GM12878 (cell line): ENCODE measurements at regions not wholly inside any gene's neighbourhood (a gene's known extent, or its start where the extent isn't known, plus 50 kb on each side); places are given as distances from the start of the nearest gene placed in this dataset.
"Not testable (repeated sequence)": the region's sequence is repeated elsewhere in the genome, so short reads cannot be mapped to it uniquely, and the experiment has no call there.

Source experiments
- CTCF ChIP-seq, 3 experiments: IDR thresholded peaks in 2 of 3; conservative IDR thresholded peaks in 1 of 3; 2 replicates each; pipeline ENCODE4 v1.5.1; 2011; ENCODE audit warnings: low read depth in 3 of 3, low read length in 3 of 3, mild to moderate bottlenecking in 3 of 3, control low read depth in 2 of 3, moderate library complexity in 2 of 3, inconsistent platforms in 1 of 3, mixed read lengths in 1 of 3; ENCODE audit not compliant: control insufficient read depth in 2 of 3, insufficient read depth in 1 of 3; ENCODE audit errors: extremely low read depth in 1 of 3
- GABPA ChIP-seq: IDR thresholded peaks from 2 replicates; pipeline ENCODE4 v1.6.1; 2014; ENCODE audit warnings: antibody characterized with exemption, low read depth, mild to moderate bottlenecking, inconsistent platforms
- NR2C2 ChIP-seq: IDR thresholded peaks from 2 replicates; pipeline ENCODE4 v1.6.1; 2011; ENCODE audit warnings: borderline replicate concordance, low read depth; ENCODE audit not compliant: control insufficient read depth, insufficient read length
- PML ChIP-seq: IDR thresholded peaks from 2 replicates; pipeline ENCODE4 v1.6.1; 2012; ENCODE audit warnings: low read length, inconsistent platforms
- POLR2A ChIP-seq: IDR thresholded peaks from 2 replicates; pipeline ENCODE4 v1.6.1; 2011; ENCODE audit warnings: low read depth, mild to moderate bottlenecking, low read length
- POLR2AphosphoS5 ChIP-seq: IDR thresholded peaks from 2 replicates; pipeline ENCODE4 v1.6.1; 2011; ENCODE audit warnings: mild to moderate bottlenecking, low read length, inconsistent platforms
- SMAD5 ChIP-seq: IDR thresholded peaks from 2 replicates; pipeline ENCODE4 v1.6.1; 2016; ENCODE audit warnings: antibody characterized with exemption, low read depth

GRCh38 chr1:120600442-120601041, 123.2 kb upstream of the NBPF26 start:
- TF ChIP-seq CTCF (IDR thresholded peaks at IDR 0.05 in 2 of 3, conservative IDR thresholded peaks at IDR 0.05 in 1 of 3; ENCODE audit: control insufficient read depth in 2 of 3, extremely low read depth in 1 of 3, insufficient read depth in 1 of 3, low read depth in 3 of 3, low read length in 3 of 3); POLR2A; GABPA; POLR2AphosphoS5; SMAD5; NR2C2; PML: not testable (repeated sequence)
